Neural cell (in vitro differentiated cells): ENCODE measurements at regions not wholly inside any gene's neighbourhood (a gene's known extent, or its start where the extent isn't known, plus 50 kb on each side); places are given as distances from the start of the nearest gene placed in this dataset.

Source experiments
- H2AFZ ChIP-seq: fragments of 200-600, 300-800 bp; sonication (generic), shearing (Covaris generic); 2 replicates; pipeline ENCODE4 v1.6.0; 2014; ENCODE audit warnings: low read depth, mild to moderate bottlenecking, antibody characterized with exemption, low read length, moderate library complexity
- H3F3A ChIP-seq: fragments of 200-600 bp; shearing (Covaris generic); 2 replicates; pipeline ENCODE4 v1.6.1; 2016; ENCODE audit warnings: mild to moderate bottlenecking, moderate library complexity, mixed read lengths, antibody characterized with exemption, low read length; ENCODE audit not compliant: insufficient read depth, poor library complexity, severe bottlenecking
- H3K27ac ChIP-seq: fragments of 200-600, 300-800 bp; sonication (generic), shearing (Covaris generic); 2 replicates; pipeline ENCODE4 v1.5.1; 2014; ENCODE audit warnings: mild to moderate bottlenecking, low read length, moderate library complexity
- H3K27me3 ChIP-seq: fragments of 300-800, 200-600 bp; sonication (generic), shearing (Covaris generic); 2 replicates; pipeline ENCODE4 v1.6.0; 2014; ENCODE audit warnings: mild to moderate bottlenecking, low read depth, low read length, moderate library complexity; ENCODE audit not compliant: insufficient read depth
- H3K36me3 ChIP-seq: fragments of 300-800, 200-600 bp; sonication (generic), shearing (Covaris generic); 2 replicates; pipeline ENCODE4 v1.5.1; 2014; ENCODE audit warnings: mild to moderate bottlenecking, antibody characterized with exemption, low read length, moderate library complexity; ENCODE audit not compliant: insufficient read depth
- H3K4me2 ChIP-seq: fragments of 300-800, 200-600 bp; sonication (generic), shearing (Covaris generic); 2 replicates; pipeline ENCODE4 v1.6.0; 2014; ENCODE audit warnings: mild to moderate bottlenecking, low read length
- H3K4me3 ChIP-seq: fragments of 300-800, 200-600 bp; sonication (generic), shearing (Covaris generic); 2 replicates; pipeline ENCODE4 v1.5.1; 2014; ENCODE audit warnings: mild to moderate bottlenecking, low read length, moderate library complexity
- H3K79me2 ChIP-seq: fragments of 200-600 bp; shearing (Covaris generic); replicated peaks from 2 replicates; pipeline ENCODE4 v1.6.0; 2014; ENCODE audit warnings: mild to moderate bottlenecking, low read length, moderate library complexity; ENCODE audit not compliant: insufficient read depth
- H3K9ac ChIP-seq: fragments of 300-800, 200-600 bp; sonication (generic), shearing (Covaris generic); 2 replicates; pipeline ENCODE4 v1.6.1; 2016; ENCODE audit warnings: mild to moderate bottlenecking, low read length, mixed read lengths
- H3K9me2 ChIP-seq: fragments of 200-600 bp; shearing (Covaris generic); 2 replicates; pipeline ENCODE4 v1.6.1; 2016; ENCODE audit warnings: mild to moderate bottlenecking, low read length, mixed read lengths; ENCODE audit not compliant: insufficient read depth
- H3K9me3 ChIP-seq: fragments of 200-600, 300-800 bp; sonication (generic), shearing (Covaris generic); 2 replicates; pipeline ENCODE4 v1.6.1; 2016; ENCODE audit warnings: mild to moderate bottlenecking, mixed run types, low read length, moderate library complexity, mixed read lengths
- H4K20me1 ChIP-seq: fragments of 200-600 bp; shearing (Covaris generic); 2 replicates; pipeline ENCODE4 v1.6.1; 2016; ENCODE audit warnings: mild to moderate bottlenecking, mixed run types; ENCODE audit not compliant: insufficient read depth
- CTCF ChIP-seq: fragments of 450-650 bp; IDR thresholded peaks from 2 replicates; pipeline ENCODE4 v1.5.1; 2014; ENCODE audit warnings: antibody characterized with exemption, mild to moderate bottlenecking, moderate library complexity; ENCODE audit not compliant: poor library complexity, severe bottlenecking
- EP300 ChIP-seq: fragments of 450-650 bp; conservative IDR thresholded peaks from 2 replicates; pipeline ENCODE4 v1.6.1; 2014; ENCODE audit warnings: antibody characterized with exemption, mild to moderate bottlenecking, moderate library complexity; ENCODE audit not compliant: poor library complexity, severe bottlenecking
- EZH2 ChIP-seq: fragments of 200-600, 300-800 bp; shearing (Covaris generic), sonication (generic); IDR thresholded peaks from 2 replicates; pipeline ENCODE4 v1.6.1; 2014; ENCODE audit warnings: antibody characterized with exemption, low read length, borderline replicate concordance, mild to moderate bottlenecking; ENCODE audit not compliant: insufficient read depth, poor library complexity, severe bottlenecking
- MXI1 ChIP-seq: fragments of 450-650 bp; conservative IDR thresholded peaks from 2 replicates; pipeline ENCODE4 v1.6.1; 2014; ENCODE audit warnings: antibody characterized with exemption, mild to moderate bottlenecking; ENCODE audit not compliant: poor library complexity, severe bottlenecking
- POLR2AphosphoS5 ChIP-seq: IDR thresholded peaks from 2 replicates; pipeline ENCODE4 v1.6.1; 2012
- RAD21 ChIP-seq: fragments of 450-650 bp; conservative IDR thresholded peaks from 2 replicates; pipeline ENCODE4 v1.6.1; 2014; ENCODE audit warnings: antibody characterized with exemption, mild to moderate bottlenecking, moderate library complexity
- REST ChIP-seq: IDR thresholded peaks from 2 replicates; pipeline ENCODE4 v1.6.1; 2012; ENCODE audit warnings: borderline replicate concordance
- SMC3 ChIP-seq: fragments of 450-650 bp; conservative IDR thresholded peaks from 2 replicates; pipeline ENCODE4 v1.6.1; 2014; ENCODE audit warnings: antibody characterized with exemption, mild to moderate bottlenecking, moderate library complexity; ENCODE audit not compliant: poor library complexity
- TAF1 ChIP-seq: IDR thresholded peaks from 2 replicates; pipeline ENCODE4 v1.6.1; 2012; ENCODE audit warnings: low read depth

GRCh38 chr10:124212702-124213101, 119.3 kb upstream of the CHST15 start:
- H3F3A ChIP-seq = no peaks in the 10 kb centered on the region
- H3K4me3 ChIP-seq = no peak overlapping the region
- no peaks in the 10 kb centered on the region for H3K36me3 ChIP-seq
- no peak overlapping the region for H3K27ac ChIP-seq
- H3K9ac ChIP-seq = no peak overlapping the region
- no peaks in the 10 kb centered on the region for H3K9me2 ChIP-seq
- H3K27me3 ChIP-seq = no peaks in the 10 kb centered on the region
- TF ChIP-seq POLR2AphosphoS5 (no peak), RAD21 (no peak), EZH2 (no peak), CTCF (no peak), SMC3 (no peak), TAF1 (no peak), MXI1 (no peak), EP300 (no peak), REST (no peak)
- H2AFZ ChIP-seq = no peak overlapping the region
- no peaks in the 10 kb centered on the region for H4K20me1 ChIP-seq
- no peaks in the 10 kb centered on the region for H3K9me3 ChIP-seq
- no peak overlapping the region for H3K4me2 ChIP-seq
- no peaks in the 10 kb centered on the region for H3K79me2 ChIP-seq

- no peak overlapping the region for H3K4me3 ChIP-seq
- H3K36me3 ChIP-seq = no peaks in the 10 kb centered on the region
- H3K9me3 ChIP-seq = no peaks in the 10 kb centered on the region
- no peak overlapping the region for H2AFZ ChIP-seq
- H4K20me1 ChIP-seq = no peaks in the 10 kb centered on the region
- no peaks in the 10 kb centered on the region for H3F3A ChIP-seq
- TF ChIP-seq MXI1 = no peak
- no peak for TF ChIP-seq POLR2AphosphoS5
- TF ChIP-seq RAD21 = no peak
- no peak for TF ChIP-seq SMC3
- no peak for TF ChIP-seq CTCF
- TF ChIP-seq REST = no peak
- TF ChIP-seq EZH2 = no peak
- no peak for TF ChIP-seq TAF1
- H3K4me2 ChIP-seq = no peak overlapping the region
- H3K27ac ChIP-seq = no peak overlapping the region
- H3K79me2 ChIP-seq = no peaks in the 10 kb centered on the region
- no peaks in the 10 kb centered on the region for H3K27me3 ChIP-seq
- H3K9ac ChIP-seq = no peak overlapping the region
- no peaks in the 10 kb centered on the region for H3K9me2 ChIP-seq
These were observed 118.5 kb upstream of the CHST15 start for GRCh38 chr10:124211921-124212320.
